AG08396 (cell line): ENCODE measurements at regions not wholly inside any gene's neighbourhood (a gene's known extent, or its start where the extent isn't known, plus 50 kb on each side); places are given as distances from the start of the nearest gene placed in this dataset.
"Not testable (repeated sequence)": the region's sequence is repeated elsewhere in the genome, so short reads cannot be mapped to it uniquely, and the experiment has no call there.

Experiments used
- DNase-seq: peaks from one replicate; pipeline ENCODE4 v3.0.0; 2012; ENCODE audit warnings: low spot score, mixed read lengths

DNA sequence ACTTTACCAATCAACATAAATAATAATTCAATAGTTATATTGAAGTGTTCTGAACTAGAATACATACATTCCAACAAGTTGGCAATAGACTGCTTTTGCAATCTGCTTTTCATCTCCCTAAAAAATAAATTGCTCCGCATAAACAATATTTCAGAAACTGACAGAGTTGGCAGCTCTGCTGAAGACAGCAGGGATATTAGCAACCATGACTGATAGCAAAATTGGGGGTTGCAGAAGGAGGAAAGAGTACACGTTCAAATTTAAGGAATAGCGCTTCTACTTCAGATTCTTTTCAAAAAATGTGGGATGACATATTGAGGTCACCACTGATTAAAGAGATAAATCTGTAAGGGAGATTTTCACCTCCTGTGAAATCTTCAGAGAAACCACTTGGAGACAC, 521.2 kb downstream of the DTWD2 start:
- no peak for DNase-seq

DNA sequence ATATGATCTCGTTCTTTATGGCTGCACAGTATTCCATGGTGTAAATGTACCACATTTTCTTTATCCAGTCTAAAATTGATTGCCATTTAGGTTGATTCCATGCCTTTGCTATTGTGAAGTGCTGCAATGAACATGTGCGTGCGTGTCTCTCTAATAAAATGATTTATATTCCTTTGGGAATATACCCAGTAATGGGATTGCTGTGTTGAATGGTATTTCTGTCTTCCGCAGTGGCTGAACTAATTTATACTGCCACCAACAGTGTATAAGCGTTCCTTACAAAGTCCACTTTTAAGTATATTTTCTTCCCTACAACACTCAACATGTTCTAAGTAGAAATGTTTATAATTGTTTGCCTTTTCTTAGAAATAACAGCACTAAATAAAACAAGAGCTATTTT, 521.9 kb downstream of the DTWD2 start:
- no peak for DNase-seq

DNA sequence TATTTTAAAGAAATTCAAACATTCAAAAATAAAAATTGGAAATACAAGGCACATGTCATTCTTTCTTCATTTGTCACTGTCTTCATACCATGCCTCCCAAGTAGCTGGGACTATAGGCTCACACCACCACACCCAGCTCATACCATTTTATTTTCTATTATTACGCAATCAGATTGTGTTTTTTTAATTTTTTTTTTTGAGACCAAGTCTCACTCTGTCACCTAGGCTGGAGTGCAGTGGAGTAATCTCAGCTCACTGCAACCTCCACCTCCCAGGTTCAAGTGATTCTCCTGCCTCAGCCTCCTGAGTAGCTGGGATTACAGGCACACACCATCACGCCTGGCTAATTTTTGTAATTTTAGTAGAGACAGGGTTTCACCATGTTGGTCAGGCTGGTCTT, 526.1 kb downstream of the DTWD2 start:
- DNase-seq: not testable (repeated sequence)

DNA sequence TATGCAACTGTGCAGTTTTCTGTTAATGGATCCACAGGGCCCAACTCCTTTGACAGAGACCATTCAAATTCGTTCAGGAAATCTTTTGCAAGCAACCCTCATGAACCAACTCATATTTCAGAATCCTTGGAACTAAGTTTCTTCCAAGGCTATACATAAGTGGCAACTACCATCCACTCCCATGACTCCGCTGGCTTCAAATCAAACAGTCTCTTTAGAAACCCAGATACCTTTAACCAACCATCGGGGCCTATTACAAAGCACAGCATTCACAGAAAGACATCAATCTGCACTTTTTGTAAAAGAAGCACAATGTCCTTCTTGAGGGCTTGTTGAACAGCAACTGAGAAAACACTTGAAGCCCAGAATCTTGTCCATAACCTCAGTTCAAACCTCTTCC, 526.9 kb downstream of the DTWD2 start:
- no peak for DNase-seq

DNA sequence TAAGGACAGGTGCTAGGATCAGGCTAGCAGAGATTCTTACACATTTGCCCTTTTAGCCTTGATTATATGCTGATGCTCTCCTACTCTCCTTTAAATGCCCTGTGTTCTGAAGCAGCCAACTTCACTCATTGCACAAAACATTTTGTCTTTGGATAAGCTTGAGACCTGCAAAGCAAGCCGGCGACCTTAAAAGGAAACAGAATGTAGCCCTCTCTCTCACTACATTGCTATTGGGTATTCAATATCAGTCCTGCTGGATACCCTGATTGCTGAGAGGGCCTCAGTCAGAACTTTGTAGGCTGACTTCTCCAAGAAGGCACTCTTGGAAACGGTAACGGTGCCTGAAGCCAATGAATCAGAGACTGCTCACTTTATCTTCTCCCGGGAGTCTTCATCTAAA, 528.9 kb downstream of the DTWD2 start:
- DNase-seq: no peak

DNA sequence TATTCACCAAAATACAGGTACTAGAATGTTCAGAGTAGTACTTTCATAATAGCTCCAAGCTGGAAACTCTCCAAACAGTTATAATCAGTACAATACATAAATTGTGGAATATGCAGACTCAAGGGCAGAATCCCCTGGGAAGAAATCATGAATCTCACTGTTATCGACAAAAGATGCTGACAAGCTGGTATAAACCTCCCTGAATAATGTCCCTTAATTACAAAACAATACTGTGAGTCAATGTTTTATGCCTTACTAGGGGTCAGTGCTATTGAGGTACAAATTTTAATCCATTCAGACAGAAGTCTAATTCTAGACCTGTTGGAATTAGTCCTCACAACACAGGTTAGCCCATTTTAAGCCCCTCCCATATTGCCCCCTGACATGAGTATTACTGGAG, 532.3 kb downstream of the DTWD2 start:
- no peak for DNase-seq

DNA sequence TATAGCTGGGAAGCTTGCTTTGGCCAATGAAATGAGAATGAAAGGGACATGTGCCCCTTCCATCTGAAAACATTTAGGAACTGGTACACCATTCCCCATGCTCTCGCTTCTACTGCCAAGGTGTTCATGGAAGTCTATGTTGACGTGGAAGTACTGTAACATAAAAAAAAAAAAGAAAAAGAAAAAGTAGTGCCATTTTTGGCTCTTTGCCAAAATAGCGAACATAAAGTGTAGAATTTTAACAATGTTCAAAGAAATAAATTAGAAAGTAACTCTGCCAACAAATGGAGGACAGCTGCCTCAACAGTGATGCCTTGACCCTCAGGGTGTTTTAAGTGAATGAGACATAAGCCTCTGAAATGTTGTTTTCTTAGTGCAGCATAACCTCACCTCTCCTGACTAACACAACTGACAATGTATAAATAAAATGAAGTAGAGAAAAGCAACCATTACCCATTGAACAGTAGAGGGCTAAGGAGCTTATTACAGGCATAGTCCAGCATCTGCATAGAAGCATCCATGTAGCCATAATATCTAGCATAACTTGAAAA, 536.6 kb downstream of the DTWD2 start:
- no peak for DNase-seq

DNA sequence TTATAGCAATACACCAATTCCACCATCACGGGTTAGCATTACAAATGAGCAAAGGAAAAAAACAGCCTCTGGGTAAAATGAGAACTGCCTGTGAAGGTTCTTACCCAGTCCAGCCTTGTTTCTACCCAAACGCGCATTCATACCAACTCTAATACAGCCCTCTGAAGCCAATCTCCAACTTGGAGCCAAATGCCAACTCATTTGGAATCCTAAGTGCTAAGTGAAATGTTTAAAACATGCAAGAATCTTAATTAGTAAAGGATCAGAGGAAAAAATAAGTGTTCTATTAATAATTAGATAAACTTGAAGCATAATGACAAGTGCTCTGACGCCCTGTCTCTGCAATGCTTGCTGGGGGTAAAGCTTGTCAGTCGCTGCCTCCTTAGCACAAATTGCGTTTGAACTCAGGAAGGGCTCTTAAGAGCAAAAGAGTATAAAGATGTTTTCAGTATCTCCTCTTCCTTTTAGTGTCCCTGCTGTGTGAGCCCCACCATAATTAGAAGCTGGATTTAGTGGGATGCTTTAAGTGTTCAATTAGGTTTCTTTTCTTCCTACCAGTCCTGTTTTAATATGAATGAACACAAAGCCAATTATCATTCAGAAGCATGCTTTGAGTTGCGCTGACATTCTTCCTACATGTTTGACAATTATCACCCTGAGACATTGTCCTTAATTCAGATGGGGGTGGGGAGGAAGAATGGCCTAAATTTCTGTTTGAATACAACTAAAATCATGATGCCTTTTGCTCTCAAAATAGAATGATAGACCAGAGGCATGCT, 537.6 kb downstream of the DTWD2 start:
- no peak for DNase-seq

DNA sequence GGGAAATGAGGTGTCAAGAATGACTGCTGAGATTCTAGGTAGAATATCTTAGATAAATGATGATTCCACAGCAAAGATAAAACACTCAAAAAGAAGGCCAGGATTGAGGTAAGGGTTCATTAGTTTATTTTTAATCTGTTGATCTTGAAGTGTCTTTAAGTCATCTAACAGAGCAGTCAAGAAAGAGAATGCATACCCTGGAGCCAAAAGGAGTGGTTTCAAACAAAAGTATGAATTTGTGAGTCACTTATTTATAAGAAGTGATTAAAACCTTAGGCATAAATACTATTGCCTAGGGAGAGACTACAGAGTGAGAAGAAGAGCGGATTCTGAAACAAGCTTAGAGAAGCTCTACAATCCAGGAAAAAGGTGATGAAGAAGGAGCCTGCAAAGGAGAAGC, 541.0 kb downstream of the DTWD2 start:
- DNase-seq: no peak

DNA sequence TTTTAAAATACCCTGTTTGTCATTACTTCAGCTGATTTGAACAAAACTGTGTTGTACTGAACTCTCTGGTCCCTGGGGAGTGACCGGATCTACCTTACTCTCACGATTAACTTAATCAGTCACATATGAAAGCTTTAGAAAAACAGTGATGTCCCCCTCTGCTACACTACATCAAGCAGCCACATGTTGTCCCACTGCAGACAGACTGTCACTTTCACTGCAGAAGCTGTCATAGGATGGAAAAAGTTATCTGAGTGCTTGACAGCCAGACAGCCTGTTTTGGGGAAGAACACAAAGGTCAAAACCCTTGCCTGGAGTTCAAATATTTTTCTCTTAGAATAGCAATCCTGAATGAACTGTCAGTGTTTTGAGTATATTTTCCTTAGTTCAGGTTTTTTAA, 546.4 kb downstream of the DTWD2 start:
- DNase-seq: no peak

DNA sequence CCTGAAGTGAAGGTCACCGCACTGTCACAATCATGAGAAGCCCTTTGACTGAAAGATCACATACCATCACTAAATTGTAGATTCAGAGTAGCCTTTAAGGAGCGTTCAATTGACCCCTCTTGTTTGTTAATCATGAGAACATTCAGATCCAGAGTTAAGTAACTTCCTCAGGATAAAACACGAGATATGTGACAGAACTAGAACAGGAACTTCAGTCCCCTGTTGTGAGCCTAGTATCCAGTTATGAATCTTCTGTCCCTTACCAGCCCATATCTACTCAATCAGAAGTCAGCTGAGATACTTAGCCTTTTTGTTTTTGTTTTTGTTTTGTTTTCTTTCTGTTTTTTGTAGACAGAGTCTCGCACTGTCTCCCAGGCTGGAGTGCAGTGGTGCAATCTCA, 547.3 kb downstream of the DTWD2 start:
- DNase-seq: no peak

DNA sequence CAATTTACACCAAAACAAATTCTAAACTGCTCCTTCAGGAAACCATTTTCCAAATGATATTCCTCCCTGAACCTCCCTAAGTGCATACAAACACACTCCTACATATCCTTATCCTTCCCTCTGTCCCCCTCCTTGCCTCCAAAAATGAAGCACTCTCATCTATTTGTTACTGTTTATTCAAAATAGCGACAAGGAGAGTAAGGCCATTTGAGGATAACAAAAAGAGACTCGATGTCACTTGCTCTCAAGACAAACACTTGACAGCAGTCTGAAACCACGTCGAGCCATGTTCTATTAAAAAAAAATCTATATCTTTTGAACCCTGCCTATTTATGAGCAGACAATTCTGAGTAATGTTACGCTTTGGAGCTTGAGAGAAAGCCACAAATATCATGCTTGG, 547.9 kb downstream of the DTWD2 start:
- no peak for DNase-seq

DNA sequence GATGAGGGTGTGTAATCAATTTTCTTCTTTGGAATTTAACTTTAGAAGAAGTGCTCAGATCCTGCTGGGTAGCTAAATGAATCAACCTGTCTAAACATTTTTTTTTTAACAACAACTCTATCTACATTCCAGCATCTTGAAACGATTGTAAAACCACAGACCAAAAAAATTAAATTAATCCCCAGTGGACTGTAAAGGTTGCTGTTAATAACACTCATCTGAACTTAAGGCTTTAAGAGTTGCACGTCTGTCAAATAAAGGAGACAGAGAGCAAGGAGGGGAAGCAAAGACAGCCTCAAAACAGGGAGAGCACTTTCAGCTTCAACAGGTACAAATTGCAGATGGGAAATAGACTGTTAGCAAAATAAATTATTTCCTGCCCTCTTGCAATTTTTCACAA, 548.5 kb downstream of the DTWD2 start:
- DNase-seq: no peak

DNA sequence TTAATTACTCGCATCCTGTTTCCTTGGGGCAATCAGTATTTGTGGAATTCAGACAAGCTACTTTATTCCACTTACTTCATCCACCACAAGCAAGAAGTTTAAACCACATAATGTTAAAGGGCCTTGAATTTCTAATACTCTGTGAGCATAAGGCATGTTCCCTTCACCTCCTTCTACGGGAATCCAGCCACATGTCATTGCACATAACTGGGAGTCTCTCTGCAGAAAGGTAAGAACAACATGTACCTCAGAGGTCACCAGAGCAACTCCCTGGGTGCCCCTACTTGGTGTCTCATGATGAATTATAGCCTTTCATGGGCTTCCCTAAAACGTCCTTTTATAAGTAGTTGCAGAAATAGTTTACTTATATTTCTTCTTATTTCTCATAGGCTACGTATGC, 553.2 kb downstream of the DTWD2 start:
- no peak for DNase-seq

DNA sequence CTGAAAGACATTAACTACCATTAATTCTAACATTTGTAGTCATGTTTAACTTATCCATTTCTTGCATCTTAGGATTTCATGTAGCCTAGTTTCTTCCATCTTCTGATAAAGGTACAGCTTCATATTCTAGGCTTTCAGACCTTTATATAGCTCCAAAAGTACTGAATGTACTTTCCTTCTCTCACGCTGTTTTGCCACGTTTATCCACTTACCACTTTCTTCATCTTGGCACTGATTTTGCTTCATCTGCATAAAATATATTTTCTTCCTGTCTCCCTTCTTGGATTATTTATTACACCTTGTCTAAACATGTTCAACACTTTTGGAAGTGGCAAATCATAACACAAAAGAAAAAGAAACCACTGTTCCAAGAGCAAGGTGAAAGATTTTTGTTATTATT, 553.8 kb downstream of the DTWD2 start:
- DNase-seq: no peak

DNA sequence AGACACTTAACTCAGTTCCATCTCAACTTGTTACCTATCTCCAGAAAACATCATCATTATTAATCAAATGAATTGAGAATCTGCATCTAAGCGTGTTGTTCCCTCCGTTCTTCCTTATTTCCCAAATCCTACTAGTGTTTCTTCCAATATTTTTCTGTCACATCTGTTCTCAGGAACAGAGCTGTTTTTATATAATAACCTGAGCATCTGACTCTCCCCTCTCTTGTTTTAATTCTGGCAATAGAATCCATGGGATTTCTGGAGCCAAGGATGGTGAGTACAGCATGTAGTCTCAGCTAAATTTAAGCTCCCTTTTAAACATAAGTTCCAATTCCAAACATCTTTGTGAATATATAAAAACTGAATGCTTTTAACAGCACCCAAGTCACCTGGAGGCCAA, 558.3 kb downstream of the DTWD2 start:
- DNase-seq: no peak

DNA sequence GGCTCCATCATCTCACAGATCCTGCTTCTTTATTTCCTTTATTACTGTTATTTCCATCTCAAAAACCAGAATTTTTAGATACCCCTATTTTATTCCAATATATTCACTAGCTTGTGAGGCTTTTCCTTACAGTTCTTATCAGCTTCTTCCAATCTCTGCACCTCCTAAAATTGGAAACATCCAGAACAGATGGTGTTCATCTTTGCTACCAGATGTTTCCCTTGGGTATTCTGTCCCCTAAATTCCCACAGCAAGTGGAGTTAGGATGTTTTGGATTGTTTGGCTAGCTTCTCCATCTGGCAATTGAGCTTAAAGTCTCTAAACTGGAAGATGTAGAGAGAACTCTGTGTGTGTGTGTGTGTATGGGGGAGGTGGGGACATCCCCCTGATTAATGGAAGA, 580.4 kb downstream of the DTWD2 start:
- no peak for DNase-seq

DNA sequence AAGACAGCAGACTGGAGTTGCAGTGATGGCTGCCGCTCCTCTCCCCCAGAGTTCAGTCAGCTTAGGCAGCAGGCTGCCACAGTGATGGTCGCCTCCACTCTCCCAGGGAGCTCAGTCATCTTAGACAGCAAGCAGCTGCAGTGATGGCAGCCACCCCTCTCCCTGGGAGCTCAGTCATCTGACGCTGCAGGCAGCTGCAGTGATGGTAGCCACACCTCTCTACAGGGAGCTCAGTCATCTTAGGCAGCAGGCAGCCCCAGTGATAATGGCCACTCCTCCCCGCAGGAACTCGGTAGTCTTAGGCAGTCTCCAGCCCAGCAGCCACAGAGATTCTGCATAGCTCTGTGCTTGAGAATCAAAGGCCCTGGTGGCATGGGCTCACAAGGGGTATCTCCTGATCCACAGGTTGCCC, 582.7 kb downstream of the DTWD2 start:
- no peak for DNase-seq

DNA sequence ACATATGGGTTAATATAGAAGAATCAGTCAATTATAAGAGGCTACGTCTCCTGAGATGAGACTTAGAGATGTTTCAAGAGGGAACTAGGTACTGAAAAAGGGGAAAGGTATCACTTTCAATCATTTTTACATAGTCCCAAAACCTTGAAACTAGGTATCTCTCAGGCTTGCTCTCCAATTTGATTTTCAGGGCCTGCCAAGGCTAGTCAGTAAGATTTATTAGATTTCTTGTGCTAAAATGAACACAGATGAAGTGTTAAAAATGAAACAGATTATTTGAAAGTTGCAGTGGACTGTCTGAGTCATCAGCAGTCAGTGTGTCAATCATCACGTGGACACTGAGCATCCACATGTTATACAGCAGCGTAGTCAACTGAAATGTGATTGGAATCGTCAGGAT, 591.1 kb downstream of the DTWD2 start:
- no peak for DNase-seq

DNA sequence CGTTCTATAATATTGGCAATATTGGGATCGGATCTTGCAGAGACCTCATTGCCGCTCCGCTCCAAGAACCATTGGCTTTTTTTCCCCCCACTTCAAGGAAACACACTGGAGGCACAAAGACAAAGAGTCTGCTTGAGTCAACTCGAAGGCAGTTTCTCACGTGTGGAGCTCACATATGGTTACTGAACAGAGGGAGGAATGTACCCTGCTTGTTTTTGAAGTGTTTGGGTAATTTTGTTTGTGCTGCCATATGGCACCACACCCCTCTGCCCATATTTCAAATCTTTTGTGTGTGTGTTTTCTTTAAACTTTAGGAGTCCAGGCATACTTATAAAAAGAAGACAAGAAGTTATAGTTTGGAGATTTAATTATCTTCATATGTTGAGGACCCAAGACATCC, 595.9 kb downstream of the DTWD2 start:
- DNase-seq: no peak

DNA sequence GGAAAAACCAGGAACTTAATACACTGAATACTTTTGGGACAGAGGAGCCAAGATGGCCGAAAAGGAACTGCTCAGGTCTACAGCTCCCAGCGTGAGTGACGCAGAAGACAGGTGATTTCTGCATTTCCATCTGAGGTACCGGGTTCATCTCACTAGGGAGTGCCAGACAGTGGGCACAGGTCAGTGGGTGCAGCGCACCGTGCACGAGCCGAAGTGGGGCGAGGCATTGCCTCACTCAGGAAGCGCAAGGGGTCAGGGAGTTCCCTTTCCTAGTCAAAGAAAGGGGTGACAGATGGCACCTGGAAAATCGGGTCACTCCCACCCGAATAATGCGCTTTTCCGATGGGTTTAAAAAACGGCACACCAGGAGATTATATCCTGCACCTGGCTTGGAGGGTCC, 605.4 kb downstream of the DTWD2 start:
- not testable (repeated sequence) for DNase-seq

DNA sequence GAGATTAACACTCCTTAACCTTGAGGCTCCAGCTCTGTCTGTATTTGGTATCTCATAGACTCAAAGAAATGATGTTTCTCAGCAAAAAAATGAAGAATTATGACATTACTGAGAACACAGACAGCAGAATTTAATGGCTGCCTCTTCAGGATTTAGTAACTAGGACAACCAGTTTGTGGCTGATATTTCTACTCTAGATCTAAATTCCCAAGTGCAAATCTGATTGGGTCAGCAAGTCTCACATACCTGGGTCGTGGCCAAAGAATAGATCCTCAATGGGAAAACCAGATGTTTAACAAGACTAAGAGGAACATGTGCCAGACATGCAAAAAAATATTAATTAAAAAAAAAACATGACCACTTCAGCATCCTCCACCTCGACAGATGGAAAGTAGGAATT, 608.9 kb downstream of the DTWD2 start:
- no peak for DNase-seq

DNA sequence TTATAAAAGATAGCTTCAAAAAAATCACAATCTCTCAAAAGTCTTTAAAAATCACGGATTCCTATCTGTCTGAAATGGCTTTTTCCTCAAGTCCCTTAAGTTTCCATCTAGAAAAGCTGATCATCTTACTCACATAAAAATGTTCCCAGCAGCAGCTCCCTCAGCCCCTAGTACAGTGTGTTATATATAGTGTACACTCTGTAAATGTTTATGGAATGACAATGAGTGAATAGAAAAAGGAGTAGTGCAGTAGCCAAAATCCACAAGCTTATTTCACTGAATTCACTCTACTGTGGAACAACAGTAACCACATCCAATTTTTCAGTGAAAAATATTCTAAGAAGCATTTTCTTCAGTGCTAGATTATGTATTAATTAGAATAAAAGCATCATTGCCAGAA, 609.4 kb downstream of the DTWD2 start:
- no peak for DNase-seq

DNA sequence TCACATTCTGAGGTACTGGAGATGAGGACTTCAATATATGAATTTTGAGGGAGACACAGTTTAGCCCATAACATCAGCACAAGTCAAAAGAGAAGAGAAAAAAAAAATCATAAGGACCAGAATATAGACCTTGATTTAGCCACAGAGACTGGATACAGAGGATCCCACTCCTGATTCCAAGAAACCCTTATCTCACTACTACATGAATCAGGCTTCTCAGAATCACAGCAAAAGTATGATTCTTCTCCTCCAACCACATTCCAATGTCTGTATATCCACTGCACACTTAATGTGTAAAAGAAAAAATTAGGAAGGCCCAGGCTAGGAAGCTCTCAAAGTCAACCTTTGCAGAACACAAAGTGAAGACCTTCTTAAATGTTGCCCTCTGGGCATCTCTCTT, 610.9 kb downstream of the DTWD2 start:
- DNase-seq: no peak
